ENCODE measurements at regions not wholly inside any gene's neighbourhood (a gene's known extent, or its start where the extent isn't known, plus 50 kb on each side); places are given as distances from the start of the nearest gene placed in this dataset.

GRCh38 chr3:152672320-152672649 is 162.6 kb upstream of the P2RY1 start:
- Histone ChIP-seq H3K36me3 (ENCODE audit: low read depth) (no peaks in the 10 kb centered on the region), H3K4me3 (ENCODE audit: severe bottlenecking) (no peak overlapping the region), H3K27me3 (ENCODE audit: insufficient read depth, poor library complexity, severe bottlenecking) (no peaks in the 10 kb centered on the region), H3K9me3 (ENCODE audit: severe bottlenecking) (no peaks in the 10 kb centered on the region), H3K27ac (ENCODE audit: poor library complexity, severe bottlenecking) (no peak overlapping the region), H3K4me1 (ENCODE audit: insufficient read depth, poor library complexity, severe bottlenecking) (no peaks in the 10 kb centered on the region)
- ATAC-seq (ENCODE audit: low read depth) (no peak), DNase-seq (ENCODE audit: low spot score) (no peak)
- TF ChIP-seq, protein P1, sequence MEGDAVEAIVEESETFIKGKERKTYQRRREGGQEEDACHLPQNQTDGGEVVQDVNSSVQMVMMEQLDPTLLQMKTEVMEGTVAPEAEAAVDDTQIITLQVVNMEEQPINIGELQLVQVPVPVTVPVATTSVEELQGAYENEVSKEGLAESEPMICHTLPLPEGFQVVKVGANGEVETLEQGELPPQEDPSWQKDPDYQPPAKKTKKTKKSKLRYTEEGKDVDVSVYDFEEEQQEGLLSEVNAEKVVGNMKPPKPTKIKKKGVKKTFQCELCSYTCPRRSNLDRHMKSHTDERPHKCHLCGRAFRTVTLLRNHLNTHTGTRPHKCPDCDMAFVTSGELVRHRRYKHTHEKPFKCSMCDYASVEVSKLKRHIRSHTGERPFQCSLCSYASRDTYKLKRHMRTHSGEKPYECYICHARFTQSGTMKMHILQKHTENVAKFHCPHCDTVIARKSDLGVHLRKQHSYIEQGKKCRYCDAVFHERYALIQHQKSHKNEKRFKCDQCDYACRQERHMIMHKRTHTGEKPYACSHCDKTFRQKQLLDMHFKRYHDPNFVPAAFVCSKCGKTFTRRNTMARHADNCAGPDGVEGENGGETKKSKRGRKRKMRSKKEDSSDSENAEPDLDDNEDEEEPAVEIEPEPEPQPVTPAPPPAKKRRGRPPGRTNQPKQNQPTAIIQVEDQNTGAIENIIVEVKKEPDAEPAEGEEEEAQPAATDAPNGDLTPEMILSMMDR (IDR thresholded peaks at IDR 0.05; ENCODE audit: poor library complexity, severe bottlenecking), result no peak

GRCh38 chr3:152676810-152677379 is 158.0 kb upstream of the P2RY1 start:
- no peaks in the 10 kb centered on the region for H3K9me3 ChIP-seq (ENCODE audit: severe bottlenecking)
- TF ChIP-seq, protein P1 (IDR thresholded peaks at IDR 0.05; ENCODE audit: poor library complexity, severe bottlenecking), result no peak
- ATAC-seq (ENCODE audit: low read depth), result no peak
- no peak for DNase-seq (ENCODE audit: low spot score)
- H3K4me3 ChIP-seq (ENCODE audit: severe bottlenecking), result no peak overlapping the region
- no peaks in the 10 kb centered on the region for H3K36me3 ChIP-seq (ENCODE audit: low read depth)
- H3K27me3 ChIP-seq (ENCODE audit: insufficient read depth, poor library complexity, severe bottlenecking), result no peaks in the 10 kb centered on the region
- no peaks in the 10 kb centered on the region for H3K4me1 ChIP-seq (ENCODE audit: insufficient read depth, poor library complexity, severe bottlenecking)
- no peak overlapping the region for H3K27ac ChIP-seq (ENCODE audit: poor library complexity, severe bottlenecking)

- H3K4me3 ChIP-seq (ENCODE audit: severe bottlenecking), result no peak overlapping the region
- H3K27ac ChIP-seq (ENCODE audit: poor library complexity, severe bottlenecking), result no peak overlapping the region
- DNase-seq (ENCODE audit: low spot score), result no peak
- TF ChIP-seq, protein P1 (IDR thresholded peaks at IDR 0.05; ENCODE audit: poor library complexity, severe bottlenecking), result no peak
- no peaks in the 10 kb centered on the region for H3K4me1 ChIP-seq (ENCODE audit: insufficient read depth, poor library complexity, severe bottlenecking)
- H3K9me3 ChIP-seq (ENCODE audit: severe bottlenecking), result no peaks in the 10 kb centered on the region
- ATAC-seq (ENCODE audit: low read depth), result no peak
- H3K36me3 ChIP-seq (ENCODE audit: low read depth), result no peaks in the 10 kb centered on the region
- no peaks in the 10 kb centered on the region for H3K27me3 ChIP-seq (ENCODE audit: insufficient read depth, poor library complexity, severe bottlenecking)
These were observed 157.4 kb upstream of the P2RY1 start for GRCh38 chr3:152677491-152677890.

- no peak overlapping the region for H3K27ac ChIP-seq (ENCODE audit: poor library complexity, severe bottlenecking)
- TF ChIP-seq, protein P1 (IDR thresholded peaks at IDR 0.05; ENCODE audit: poor library complexity, severe bottlenecking), result no peak
- H3K36me3 ChIP-seq (ENCODE audit: low read depth), result no peaks in the 10 kb centered on the region
- ATAC-seq (ENCODE audit: low read depth) (no peak), DNase-seq (ENCODE audit: low spot score) (no peak)
- no peak overlapping the region for H3K4me3 ChIP-seq (ENCODE audit: severe bottlenecking)
- H3K4me1 ChIP-seq (ENCODE audit: insufficient read depth, poor library complexity, severe bottlenecking), result no peaks in the 10 kb centered on the region
- H3K9me3 ChIP-seq (ENCODE audit: severe bottlenecking), result no peaks in the 10 kb centered on the region
- H3K27me3 ChIP-seq (ENCODE audit: insufficient read depth, poor library complexity, severe bottlenecking), result no peaks in the 10 kb centered on the region
These were observed 152.5 kb upstream of the P2RY1 start for GRCh38 chr3:152682477-152682876.

GRCh38 chr3:152683521-152683999 is 151.4 kb upstream of the P2RY1 start:
- Histone ChIP-seq H3K36me3 (ENCODE audit: low read depth) (no peaks in the 10 kb centered on the region), H3K27ac (ENCODE audit: poor library complexity, severe bottlenecking) (no peak overlapping the region), H3K9me3 (ENCODE audit: severe bottlenecking) (no peaks in the 10 kb centered on the region), H3K4me1 (ENCODE audit: insufficient read depth, poor library complexity, severe bottlenecking) (no peaks in the 10 kb centered on the region), H3K4me3 (ENCODE audit: severe bottlenecking) (no peak overlapping the region), H3K27me3 (ENCODE audit: insufficient read depth, poor library complexity, severe bottlenecking) (no peaks in the 10 kb centered on the region)
- ATAC-seq (ENCODE audit: low read depth) (no peak), DNase-seq (ENCODE audit: low spot score) (peak; percentile 30)
- TF ChIP-seq, protein P1 (IDR thresholded peaks at IDR 0.05; ENCODE audit: poor library complexity, severe bottlenecking), result no peak
